Parathyroid adenoma (tissue), 2 donors: ENCODE measurements at regions not wholly inside any gene's neighbourhood (a gene's known extent, or its start where the extent isn't known, plus 50 kb on each side); places are given as distances from the start of the nearest gene placed in this dataset.

ENCODE experiments used
- H2AFZ ChIP-seq: fragments of 300-600 bp; sonication (generic); one replicate; pipeline ENCODE4 v1.7.0; 2017; ENCODE audit warnings: antibody characterized with exemption, mild to moderate bottlenecking
- H3K27ac ChIP-seq: fragments of 300-600 bp; sonication (generic); one replicate; pipeline ENCODE4 v1.7.0; 2017
- H3K27me3 ChIP-seq: fragments of 300-600 bp; sonication (generic); one replicate; pipeline ENCODE4 v1.7.0; 2017; ENCODE audit warnings: low read length; ENCODE audit not compliant: control insufficient read depth, insufficient read depth
- H3K36me3 ChIP-seq: fragments of 300-600 bp; sonication (generic); one replicate; pipeline ENCODE4 v1.7.0; 2017; ENCODE audit warnings: low read length; ENCODE audit not compliant: control insufficient read depth, insufficient read depth
- H3K4me1 ChIP-seq: fragments of 300-600 bp; sonication (generic); one replicate; pipeline ENCODE4 v1.7.0; 2017; ENCODE audit warnings: control low read depth
- H3K4me2 ChIP-seq: fragments of 300-600 bp; sonication (generic); one replicate; pipeline ENCODE4 v1.7.0; 2017; ENCODE audit warnings: low read length
- H3K4me3 ChIP-seq: fragments of 300-600 bp; sonication (generic); one replicate; pipeline ENCODE4 v1.7.0; 2017; ENCODE audit warnings: low read depth, low read length
- H3K79me2 ChIP-seq: fragments of 300-600 bp; sonication (generic); one replicate; pipeline ENCODE4 v1.7.0; 2017; ENCODE audit warnings: control low read depth
- H3K9ac ChIP-seq: fragments of 300-600 bp; sonication (generic); one replicate; pipeline ENCODE4 v1.7.0; 2017; ENCODE audit warnings: mild to moderate bottlenecking
- H3K9me3 ChIP-seq: fragments of 300-600 bp; sonication (generic); one replicate; pipeline ENCODE4 v1.7.0; 2017; ENCODE audit warnings: low read length; ENCODE audit not compliant: control insufficient read depth
- TF ChIP-seq, protein P1 (sequence below): fragments of 300-600 bp; sonication (generic); IDR thresholded peaks from one replicate; pipeline ENCODE4 v1.7.0; 2017; ENCODE audit warnings: antibody characterized with exemption, mild to moderate bottlenecking
- donor health status: primary hyperparathyroidism.

- H3K36me3 ChIP-seq, result no peaks in the 10 kb centered on the region
- H3K27ac ChIP-seq, result no peak overlapping the region
- no peak overlapping the region for H3K4me2 ChIP-seq
- no peak overlapping the region for H2AFZ ChIP-seq
- no peak overlapping the region for H3K4me3 ChIP-seq
- H3K4me1 ChIP-seq, result no peaks in the 10 kb centered on the region
- no peaks in the 10 kb centered on the region for H3K9me3 ChIP-seq
- H3K79me2 ChIP-seq, result no peaks in the 10 kb centered on the region
- no peaks in the 10 kb centered on the region for H3K27me3 ChIP-seq
- TF ChIP-seq, protein P1, sequence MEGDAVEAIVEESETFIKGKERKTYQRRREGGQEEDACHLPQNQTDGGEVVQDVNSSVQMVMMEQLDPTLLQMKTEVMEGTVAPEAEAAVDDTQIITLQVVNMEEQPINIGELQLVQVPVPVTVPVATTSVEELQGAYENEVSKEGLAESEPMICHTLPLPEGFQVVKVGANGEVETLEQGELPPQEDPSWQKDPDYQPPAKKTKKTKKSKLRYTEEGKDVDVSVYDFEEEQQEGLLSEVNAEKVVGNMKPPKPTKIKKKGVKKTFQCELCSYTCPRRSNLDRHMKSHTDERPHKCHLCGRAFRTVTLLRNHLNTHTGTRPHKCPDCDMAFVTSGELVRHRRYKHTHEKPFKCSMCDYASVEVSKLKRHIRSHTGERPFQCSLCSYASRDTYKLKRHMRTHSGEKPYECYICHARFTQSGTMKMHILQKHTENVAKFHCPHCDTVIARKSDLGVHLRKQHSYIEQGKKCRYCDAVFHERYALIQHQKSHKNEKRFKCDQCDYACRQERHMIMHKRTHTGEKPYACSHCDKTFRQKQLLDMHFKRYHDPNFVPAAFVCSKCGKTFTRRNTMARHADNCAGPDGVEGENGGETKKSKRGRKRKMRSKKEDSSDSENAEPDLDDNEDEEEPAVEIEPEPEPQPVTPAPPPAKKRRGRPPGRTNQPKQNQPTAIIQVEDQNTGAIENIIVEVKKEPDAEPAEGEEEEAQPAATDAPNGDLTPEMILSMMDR, result no peak
- no peak overlapping the region for H3K9ac ChIP-seq
Measured at GRCh38 chr16:86239381-86239780, 270.9 kb upstream of the FOXF1 start.

DNA sequence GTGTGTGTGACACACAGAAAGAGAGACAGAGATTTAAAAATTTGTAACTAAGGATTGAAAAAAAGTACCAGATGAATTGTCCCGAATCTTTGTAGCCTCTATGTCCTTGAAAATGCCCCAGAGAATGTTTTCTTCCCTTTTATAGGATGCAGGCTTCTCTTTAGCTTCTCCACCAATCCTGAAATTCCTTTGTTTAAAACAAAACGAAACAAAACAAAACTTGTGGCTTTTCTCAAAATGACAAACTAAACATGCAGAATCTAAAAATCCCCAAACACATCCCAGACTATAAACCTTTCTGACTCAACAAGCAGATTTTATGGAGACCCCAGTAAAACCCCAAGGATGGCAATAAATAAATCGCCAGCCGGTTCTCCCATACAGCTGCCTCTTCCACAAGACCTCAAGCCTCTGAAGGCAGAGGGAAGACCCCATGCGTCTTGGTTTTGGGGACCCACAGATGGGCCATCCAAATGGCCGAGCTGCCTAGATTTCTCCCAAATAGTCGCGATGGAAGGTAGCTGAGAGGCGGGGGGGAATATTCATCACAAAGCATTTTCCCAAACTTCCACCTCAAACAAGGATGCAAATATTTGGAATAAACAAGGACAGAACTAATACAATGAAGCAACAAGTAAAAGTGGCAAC lies 269.5 kb upstream of the FOXF1 start:
- H3K9me3 ChIP-seq, result no peaks in the 10 kb centered on the region
- H3K9ac ChIP-seq, result no peak overlapping the region
- no peak overlapping the region for H2AFZ ChIP-seq
- H3K36me3 ChIP-seq, result no peaks in the 10 kb centered on the region
- H3K4me1 ChIP-seq, result no peaks in the 10 kb centered on the region
- H3K4me2 ChIP-seq, result no peak overlapping the region
- no peak overlapping the region for H3K4me3 ChIP-seq
- no peaks in the 10 kb centered on the region for H3K27me3 ChIP-seq
- no peaks in the 10 kb centered on the region for H3K79me2 ChIP-seq
- H3K27ac ChIP-seq, result no peak overlapping the region
- TF ChIP-seq, protein P1, result no peak

GRCh38 chr16:86241681-86242080 lies 268.6 kb upstream of the FOXF1 start:
- H3K9me3 ChIP-seq, result no peaks in the 10 kb centered on the region
- H3K36me3 ChIP-seq, result no peaks in the 10 kb centered on the region
- H3K79me2 ChIP-seq, result no peaks in the 10 kb centered on the region
- H3K9ac ChIP-seq, result no peak overlapping the region
- H3K4me1 ChIP-seq, result no peaks in the 10 kb centered on the region
- TF ChIP-seq, protein P1, result no peak
- no peaks in the 10 kb centered on the region for H3K27me3 ChIP-seq
- no peak overlapping the region for H3K4me3 ChIP-seq
- no peak overlapping the region for H2AFZ ChIP-seq
- no peak overlapping the region for H3K27ac ChIP-seq
- H3K4me2 ChIP-seq, result no peak overlapping the region

DNA sequence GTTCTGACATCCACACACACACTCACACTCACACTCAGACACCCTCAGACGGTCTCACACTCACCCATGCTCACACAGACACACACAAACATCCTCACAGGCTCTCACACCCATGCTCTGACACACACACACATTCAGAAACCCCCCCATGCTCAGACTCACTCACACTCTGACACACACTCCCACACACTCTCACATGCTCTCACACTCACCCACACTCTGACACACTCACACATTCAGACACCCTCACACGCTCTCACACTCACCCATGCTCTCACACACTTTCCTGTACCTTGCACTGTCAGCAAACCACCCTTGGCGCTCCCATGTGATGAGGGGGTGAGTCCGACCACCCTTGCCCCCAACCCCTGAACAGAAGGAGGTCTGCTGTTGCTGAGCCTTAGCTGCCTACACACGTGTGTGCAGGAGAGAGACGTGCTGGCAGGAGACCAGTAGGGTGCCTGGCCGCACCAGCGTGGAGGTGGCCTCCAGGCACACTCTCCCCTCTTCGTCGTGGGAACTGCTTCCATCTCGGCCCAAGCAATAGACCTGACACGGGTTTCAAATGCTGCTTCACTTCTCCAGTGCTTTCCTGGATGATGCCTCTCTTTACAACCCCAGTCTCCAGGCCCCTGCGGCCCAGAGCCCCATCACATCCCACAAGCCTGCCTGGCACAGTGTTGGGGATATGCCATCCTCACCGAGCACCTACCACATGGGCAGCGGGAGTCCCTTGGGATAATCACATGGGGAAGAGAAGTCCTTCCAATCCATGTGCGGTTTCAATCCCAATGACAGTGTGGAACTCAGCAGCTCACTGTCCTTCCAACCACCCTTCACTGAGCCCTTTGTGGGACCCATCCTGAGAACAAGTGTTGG lies 267.8 kb upstream of the FOXF1 start:
- Histone ChIP-seq H3K9me3 (no peaks in the 10 kb centered on the region), H3K4me3 (no peak overlapping the region), H3K4me2 (no peak overlapping the region), H2AFZ (no peak overlapping the region), H3K4me1 (no peaks in the 10 kb centered on the region), H3K27ac (no peak overlapping the region), H3K27me3 (no peaks in the 10 kb centered on the region), H3K9ac (no peak overlapping the region), H3K79me2 (no peaks in the 10 kb centered on the region), H3K36me3 (no peaks in the 10 kb centered on the region)
- TF ChIP-seq, protein P1, result no peak
